NB4 (cell line): ENCODE measurements at regions not wholly inside any gene's neighbourhood (a gene's known extent, or its start where the extent isn't known, plus 50 kb on each side); places are given as distances from the start of the nearest gene placed in this dataset.

ENCODE experiments used
- DNase-seq: peaks from one replicate; pipeline ENCODE4 v3.0.0; 2010; ENCODE audit warnings: low read depth
- H3K4me3 ChIP-seq: one replicate; pipeline ENCODE4 v1.5.1; 2011; ENCODE audit warnings: mild to moderate bottlenecking, low read depth, low read length, moderate library complexity
- MYC ChIP-seq: IDR thresholded peaks from 2 replicates; pipeline ENCODE4 v1.6.1; 2011; ENCODE audit warnings: low read depth, low read length
- POLR2A ChIP-seq: IDR thresholded peaks from 2 replicates; pipeline ENCODE4 v1.6.1; 2011; ENCODE audit warnings: mild to moderate bottlenecking; ENCODE audit not compliant: insufficient read length; ENCODE audit errors: extremely low read depth
- TF ChIP-seq, protein P1 (sequence below): IDR thresholded peaks from one replicate; pipeline ENCODE4 v1.5.1; 2012; ENCODE audit warnings: low read depth, low read length
- TF ChIP-seq, protein P2 (sequence below): IDR thresholded peaks from 2 replicates; pipeline ENCODE4 v1.6.1; 2011; ENCODE audit warnings: low read depth, low read length

DNA sequence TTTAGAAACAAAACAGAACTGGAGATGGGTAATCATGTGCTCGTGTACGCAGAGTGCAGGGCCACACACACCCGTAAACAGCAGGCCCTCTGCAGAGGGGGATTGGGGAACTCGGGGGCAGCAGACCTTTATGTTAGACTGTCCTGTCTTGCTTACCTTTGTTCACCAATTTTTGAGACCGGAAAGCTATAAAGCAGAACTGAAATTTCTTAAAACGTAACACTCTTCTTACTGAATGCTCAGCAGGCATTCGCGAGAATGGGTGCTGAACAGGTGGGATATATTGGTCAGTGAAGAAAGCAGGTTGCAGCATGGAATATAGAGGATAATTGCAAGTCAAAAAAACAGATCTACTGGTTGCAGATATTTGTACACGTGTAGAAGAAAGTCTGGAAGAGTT lies 211.1 kb downstream of the BMP7 start:
- DNase-seq: no peak
- TF ChIP-seq, protein P1, sequence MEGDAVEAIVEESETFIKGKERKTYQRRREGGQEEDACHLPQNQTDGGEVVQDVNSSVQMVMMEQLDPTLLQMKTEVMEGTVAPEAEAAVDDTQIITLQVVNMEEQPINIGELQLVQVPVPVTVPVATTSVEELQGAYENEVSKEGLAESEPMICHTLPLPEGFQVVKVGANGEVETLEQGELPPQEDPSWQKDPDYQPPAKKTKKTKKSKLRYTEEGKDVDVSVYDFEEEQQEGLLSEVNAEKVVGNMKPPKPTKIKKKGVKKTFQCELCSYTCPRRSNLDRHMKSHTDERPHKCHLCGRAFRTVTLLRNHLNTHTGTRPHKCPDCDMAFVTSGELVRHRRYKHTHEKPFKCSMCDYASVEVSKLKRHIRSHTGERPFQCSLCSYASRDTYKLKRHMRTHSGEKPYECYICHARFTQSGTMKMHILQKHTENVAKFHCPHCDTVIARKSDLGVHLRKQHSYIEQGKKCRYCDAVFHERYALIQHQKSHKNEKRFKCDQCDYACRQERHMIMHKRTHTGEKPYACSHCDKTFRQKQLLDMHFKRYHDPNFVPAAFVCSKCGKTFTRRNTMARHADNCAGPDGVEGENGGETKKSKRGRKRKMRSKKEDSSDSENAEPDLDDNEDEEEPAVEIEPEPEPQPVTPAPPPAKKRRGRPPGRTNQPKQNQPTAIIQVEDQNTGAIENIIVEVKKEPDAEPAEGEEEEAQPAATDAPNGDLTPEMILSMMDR: no peak
- TF ChIP-seq, protein P2, sequence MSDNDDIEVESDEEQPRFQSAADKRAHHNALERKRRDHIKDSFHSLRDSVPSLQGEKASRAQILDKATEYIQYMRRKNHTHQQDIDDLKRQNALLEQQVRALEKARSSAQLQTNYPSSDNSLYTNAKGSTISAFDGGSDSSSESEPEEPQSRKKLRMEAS: no peak
- TF ChIP-seq MYC: no peak
- no peak for TF ChIP-seq POLR2A
- no peak overlapping the region for H3K4me3 ChIP-seq

DNA sequence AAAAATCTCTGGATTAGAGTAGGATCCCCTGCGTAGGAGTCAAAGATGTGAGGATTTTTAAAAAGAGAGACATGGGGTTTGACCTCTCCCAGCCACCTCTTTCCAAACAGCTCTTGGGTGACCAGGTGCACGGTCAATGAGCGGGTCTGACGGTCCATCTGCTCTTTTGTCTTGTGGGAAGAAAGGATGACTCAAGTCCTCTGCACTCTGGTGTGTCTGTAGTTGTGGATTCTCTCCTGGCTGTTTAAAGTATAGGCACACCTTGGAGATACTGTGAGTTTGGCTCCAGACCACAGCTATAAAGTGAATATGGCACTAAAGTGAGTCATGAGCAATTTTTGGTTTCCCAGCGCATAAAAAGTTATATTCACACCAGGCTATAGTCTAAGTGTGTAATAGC lies 209.8 kb downstream of the BMP7 start:
- no peak for TF ChIP-seq POLR2A
- no peak for TF ChIP-seq MYC
- TF ChIP-seq, protein P2: no peak
- TF ChIP-seq, protein P1: no peak
- no peak for DNase-seq
- no peak overlapping the region for H3K4me3 ChIP-seq

DNA sequence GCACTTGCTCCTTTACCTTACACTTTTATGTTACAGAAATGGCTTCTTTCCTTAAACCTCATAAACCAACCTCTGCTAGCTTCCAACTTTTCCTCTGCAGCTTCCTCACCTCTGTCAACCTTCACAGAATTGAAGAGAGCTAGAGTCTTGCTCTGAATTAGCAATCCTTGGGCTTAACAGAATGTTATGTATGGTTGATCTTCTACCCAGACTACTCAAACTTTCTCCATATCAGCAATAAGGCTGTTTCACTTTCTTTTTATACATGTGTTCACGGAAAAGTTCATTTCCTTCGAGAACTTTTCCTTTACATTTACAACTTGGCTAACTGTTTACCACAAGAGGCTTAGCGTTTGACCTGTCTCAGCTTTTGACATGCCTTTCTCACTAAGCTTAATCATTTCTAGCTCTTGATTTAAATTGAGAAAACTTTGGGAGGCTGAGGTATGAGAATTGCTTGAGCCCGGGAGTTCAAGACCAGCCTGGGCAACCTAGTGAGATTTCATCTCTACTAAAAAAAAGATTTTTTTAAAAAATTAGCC lies 207.3 kb downstream of the BMP7 start:
- no peak overlapping the region for H3K4me3 ChIP-seq
- no peak for DNase-seq
- no peak for TF ChIP-seq MYC
- TF ChIP-seq, protein P1: no peak
- TF ChIP-seq POLR2A: no peak
- TF ChIP-seq, protein P2: no peak

DNA sequence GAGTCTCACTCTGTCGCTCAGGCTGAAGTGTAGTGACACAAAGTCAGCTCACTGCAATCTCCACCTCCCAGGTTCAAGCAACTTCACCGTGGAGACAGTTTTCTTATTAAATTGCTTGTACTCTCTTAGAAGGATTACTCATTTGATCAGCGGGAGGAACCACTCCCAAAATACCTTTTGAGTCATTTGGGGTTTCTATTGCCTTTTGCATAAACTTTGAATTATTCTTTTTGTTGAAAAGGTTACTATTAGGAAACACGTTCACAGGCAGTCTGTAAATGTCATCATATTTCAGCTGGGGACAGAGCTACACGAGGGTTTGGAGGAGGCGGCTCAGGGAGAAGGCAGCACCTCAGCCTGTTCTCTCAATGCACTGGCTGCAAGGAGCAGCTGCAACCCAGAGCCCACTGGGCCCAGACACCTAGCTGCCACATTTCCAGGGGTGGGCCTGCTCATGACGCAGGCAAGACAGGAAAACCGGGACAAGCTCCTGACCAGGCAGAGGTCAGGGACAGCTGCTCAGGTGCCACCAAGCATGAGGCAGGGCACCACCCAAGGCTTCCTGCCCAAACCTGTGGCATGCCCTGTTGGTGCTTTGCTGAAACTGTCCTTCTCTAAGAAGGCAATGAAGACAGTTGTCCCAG lies 205.9 kb downstream of the BMP7 start:
- no peak overlapping the region for H3K4me3 ChIP-seq
- TF ChIP-seq MYC: no peak
- TF ChIP-seq, protein P2: no peak
- TF ChIP-seq, protein P1: no peak
- no peak for TF ChIP-seq POLR2A
- DNase-seq: no peak

DNA sequence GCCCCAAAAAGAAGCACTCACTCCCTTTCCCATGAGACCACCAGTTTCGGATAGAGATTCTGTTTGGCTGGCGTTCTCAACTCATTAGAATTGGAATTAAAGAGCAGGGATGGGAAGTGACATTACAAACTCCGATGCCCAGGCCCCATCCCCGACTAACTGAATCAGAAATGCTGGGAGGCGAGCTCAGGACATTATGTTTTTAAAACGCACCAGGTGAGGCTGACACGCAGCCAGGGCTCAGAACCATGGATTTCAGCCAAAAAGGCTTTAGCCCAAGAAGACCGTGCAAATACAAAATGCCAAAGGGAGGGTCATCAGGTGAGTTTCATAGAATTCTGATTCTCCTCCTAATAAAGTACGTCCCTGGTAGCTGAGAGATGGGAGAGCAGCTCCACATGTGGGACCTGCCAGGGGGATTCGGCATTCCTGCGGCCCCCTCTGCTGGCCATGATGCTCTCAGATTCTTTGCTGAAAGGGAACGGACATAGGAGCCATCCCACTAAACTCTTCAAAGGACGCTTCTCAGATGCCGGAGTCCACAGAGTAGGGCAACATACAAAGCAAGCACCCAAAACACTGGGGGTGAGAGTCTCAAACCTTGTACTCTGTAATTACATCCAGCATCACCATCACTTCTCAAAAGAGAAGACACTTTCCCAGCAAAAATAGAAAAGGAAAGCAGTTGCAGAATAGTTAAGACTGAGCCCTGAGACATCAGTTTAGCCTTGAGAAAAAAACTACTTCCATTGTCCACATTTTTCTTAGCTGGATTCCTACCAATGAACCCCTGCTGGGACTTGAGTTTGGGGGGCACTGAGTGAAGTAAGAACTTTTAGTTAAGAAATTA lies 205.2 kb downstream of the BMP7 start:
- TF ChIP-seq, protein P2: 0 out of 2 replicates have a peak, but pooled peaks have one; percentile 11
- TF ChIP-seq MYC: no peak
- TF ChIP-seq, protein P1: peak; percentile 56
- no peak for TF ChIP-seq POLR2A
- no peak overlapping the region for H3K4me3 ChIP-seq
- peak; percentile 50 for DNase-seq
